HG03045 (cell line): ENCODE measurements at regions not wholly inside any gene's neighbourhood (a gene's known extent, or its start where the extent isn't known, plus 50 kb on each side); places are given as distances from the start of the nearest gene placed in this dataset.

ENCODE experiments used
- ATAC-seq: cut with Tn5 transposase; IDR thresholded peaks from one replicate; pipeline ENCODE4 v1.9.1; 2021; ENCODE audit warnings: mild to moderate bottlenecking, moderate library complexity; ENCODE audit not compliant: unreplicated experiment

DNA sequence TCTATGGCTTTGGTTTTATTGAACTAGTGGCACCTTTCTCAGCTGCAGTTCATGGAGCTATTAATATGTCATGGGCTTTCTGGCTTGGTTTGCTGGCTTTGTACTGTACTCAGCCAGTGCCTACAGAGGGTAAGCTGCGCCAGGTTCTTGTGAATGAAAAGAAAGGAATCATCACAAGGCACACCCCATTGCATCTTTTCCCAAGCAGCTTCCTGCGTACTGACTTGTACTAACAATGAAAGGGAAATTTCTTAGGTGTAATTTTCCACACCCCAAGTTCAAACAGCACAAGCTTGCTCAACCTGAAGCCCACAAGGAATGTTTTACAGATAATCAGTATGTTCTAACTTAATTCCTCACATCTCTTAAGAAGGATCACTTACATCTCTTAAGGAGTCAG lies 78.0 kb upstream of the TNFSF18 start:
- ATAC-seq: no peak

- ATAC-seq: no peak
Measured at GRCh38 chr1:173127369-173128307, 76.9 kb upstream of the TNFSF18 start.

GRCh38 chr1:173126421-173126820 lies 75.7 kb upstream of the TNFSF18 start:
- ATAC-seq: no peak

DNA sequence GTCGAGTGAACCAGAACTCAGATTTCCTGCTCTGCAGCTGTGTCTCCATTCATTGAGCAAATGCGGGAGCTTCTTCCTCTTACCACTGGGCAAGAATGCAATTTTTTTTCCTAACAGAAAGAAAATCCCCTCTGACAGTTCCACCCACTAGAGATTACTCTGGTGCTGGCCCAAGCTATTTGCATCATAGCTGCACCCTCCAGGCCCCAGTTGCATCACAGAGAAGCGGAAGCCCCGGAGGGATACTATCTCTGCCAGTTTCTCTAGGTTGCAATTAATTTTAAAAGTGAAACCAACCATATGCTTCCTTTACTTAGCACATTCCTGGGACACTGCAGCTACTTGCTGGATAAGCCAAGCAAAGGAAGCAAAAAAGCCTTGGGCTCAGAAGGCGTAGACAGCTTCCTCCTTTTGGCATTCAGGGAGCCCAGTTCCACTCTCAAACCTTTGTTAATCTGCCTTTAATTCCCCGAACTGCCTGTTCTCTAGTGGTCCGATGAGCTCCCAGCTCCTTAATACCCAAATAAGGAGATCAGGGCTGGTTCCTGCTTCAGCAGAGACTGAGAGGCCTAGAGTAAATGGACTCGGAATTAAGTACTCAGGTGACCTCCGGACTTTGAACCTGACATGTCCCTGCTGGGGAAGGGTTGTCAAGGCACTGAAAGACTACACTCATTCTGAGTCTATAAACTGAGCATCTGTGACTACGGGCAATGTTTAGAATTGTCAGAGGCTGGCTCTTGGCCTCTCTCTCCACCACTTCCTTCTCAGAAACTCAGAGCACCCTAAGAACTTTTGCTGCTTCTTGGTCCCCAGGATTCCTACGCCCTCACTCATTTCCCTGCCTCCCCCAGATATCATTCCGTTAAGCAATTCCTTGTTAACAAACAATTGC lies 72.5 kb upstream of the TNFSF18 start:
- ATAC-seq: no peak

GRCh38 chr1:173122344-173122935 lies 71.7 kb upstream of the TNFSF18 start:
- ATAC-seq: no peak

GRCh38 chr1:173118404-173118803 lies 67.7 kb upstream of the TNFSF18 start:
- no peak for ATAC-seq

GRCh38 chr1:173117761-173118160 lies 67.0 kb upstream of the TNFSF18 start:
- no peak for ATAC-seq

DNA sequence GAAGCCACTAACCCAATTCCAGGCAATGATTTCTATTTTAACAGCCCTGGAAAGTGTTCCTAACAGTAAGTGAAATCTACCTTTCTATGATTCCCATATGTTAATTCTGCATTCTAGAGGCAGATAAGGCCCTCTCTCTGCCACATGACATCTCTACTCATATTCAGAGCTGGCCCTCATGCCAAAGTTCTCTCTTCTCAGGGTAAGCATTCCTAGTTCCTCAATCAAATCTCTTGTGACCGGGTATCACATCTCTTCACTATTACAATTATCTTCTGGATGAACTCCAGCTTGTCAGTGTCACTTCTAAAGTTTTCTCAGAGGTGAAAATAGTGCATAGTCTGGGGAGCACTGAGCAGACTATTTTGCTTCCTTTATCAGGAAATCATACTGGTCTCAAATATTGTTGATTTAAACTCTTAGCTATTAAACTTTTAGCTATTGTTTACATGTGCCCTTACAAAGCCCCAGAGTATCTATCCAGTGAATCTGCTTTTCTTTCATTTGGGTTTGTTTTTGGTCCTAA lies 66.4 kb upstream of the TNFSF18 start:
- ATAC-seq: no peak

DNA sequence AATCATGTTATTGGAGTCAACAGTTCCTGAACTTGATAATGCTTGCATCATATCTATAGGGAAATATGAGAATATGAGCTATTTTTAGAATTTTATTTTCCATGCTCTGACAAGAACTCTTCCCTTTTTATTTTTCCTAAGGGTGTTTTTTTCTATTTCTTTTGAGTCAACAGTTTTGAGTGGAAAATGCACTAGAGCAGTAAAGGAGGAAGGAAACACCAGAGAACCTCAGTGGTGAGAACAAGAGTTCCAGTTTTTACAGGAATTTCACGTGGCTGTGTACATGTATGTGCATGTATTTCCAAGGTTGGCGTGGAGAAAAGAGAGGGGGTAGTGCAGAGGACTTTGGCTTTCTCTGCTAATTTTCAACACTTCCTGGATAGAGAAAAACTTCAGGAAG lies 63.6 kb upstream of the TNFSF18 start:
- no peak for ATAC-seq

GRCh38 chr1:173113015-173113741 lies 62.4 kb upstream of the TNFSF18 start:
- no peak for ATAC-seq

- ATAC-seq: peak; percentile 81
Measured at GRCh38 chr1:173112129-173112528, 61.4 kb upstream of the TNFSF18 start.

DNA sequence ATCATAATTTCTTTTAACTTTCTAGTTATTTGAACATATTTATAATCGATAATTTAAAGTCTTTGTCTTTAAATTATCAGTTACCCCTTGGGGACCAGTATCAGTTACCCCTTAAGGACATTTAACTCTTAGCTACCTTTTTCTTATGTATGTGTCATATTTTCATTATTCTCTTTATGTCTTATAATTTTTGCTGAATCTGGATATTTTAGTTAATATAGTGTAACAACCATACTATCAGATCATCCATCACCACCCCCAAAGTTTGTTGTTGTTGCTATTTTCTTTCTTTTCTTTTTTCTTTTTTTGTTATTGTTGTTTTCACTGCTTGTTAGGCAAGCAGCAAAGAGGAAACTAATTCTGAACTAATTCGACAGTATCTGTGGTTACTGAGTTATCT lies 57.0 kb upstream of the TNFSF18 start:
- ATAC-seq: no peak

DNA sequence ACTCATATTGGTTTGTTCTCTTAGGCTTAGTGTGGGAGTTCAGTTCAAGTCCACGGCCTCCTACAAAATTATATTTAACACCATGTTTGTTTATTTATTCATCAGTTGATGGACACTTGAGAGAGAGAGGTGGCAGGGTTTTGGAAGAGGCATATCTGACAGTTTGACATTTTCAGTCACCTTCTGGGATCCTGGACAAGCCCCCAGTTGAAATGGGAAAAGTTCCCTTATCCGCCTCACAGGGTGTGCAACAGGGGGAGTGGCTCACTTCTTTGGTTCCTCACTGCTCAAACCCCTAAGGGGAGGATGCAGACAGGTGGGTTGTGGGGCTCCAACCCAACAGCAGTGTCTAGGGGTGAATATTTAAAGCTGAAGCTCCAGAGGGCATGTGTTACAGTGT lies 52.3 kb upstream of the TNFSF18 start:
- no peak for ATAC-seq

- no peak for ATAC-seq
Measured at GRCh38 chr1:173101589-173101988, 50.8 kb upstream of the TNFSF18 start.

DNA sequence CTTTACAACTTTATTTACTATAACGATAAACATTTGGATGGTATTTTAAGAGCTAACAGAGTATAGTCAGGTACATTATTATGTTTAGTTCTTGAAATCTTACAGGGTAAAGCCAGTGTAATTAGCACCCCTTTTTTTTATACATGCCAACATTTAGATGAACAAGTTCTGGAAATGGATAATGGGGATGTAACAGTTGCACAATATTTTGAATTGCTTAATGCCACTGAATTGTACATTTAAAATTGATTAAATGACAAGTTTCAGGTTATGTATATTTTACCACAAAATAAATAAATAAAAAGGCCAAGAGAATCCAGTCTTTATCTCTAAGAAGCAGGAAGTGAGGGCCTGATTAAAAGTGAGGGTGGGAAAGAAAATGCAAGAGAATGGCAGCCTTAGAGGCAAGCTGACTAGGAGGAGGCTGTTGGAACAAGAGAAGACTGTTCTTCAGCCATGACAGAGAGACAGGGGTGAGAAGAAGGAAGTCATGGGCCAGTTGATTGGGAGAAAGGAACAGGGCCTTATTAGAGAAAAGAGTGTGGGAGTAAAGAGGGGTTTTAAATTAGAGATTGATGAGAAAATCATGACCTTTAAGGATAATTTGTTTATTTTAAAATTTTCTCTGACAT lies 49.9 kb upstream of the TNFSF18 start:
- ATAC-seq: no peak
